HUDEP-2 (cell line): ENCODE measurements at regions not wholly inside any gene's neighbourhood (a gene's known extent, or its start where the extent isn't known, plus 50 kb on each side); places are given as distances from the start of the nearest gene placed in this dataset.
"Not testable (repeated sequence)": the region's sequence is repeated elsewhere in the genome, so short reads cannot be mapped to it uniquely, and the experiment has no call there.

Experiments
- DNase-seq, 76 experiments: peaks; one replicate each; lab custom pipeline; 2025; ENCODE audit not compliant: unreplicated experiment in 76 of 76; lab: John Stamatoyannopoulos, UW

GRCh38 chr12:46711756-46712155 lies 114.0 kb downstream of the SLC38A4 start:
- no peak for DNase-seq

GRCh38 chr12:46710125-46710743 lies 115.6 kb downstream of the SLC38A4 start:
- DNase-seq = no peak

GRCh38 chr12:46702581-46703344 lies 123.0 kb downstream of the SLC38A4 start:
- DNase-seq = no peak

GRCh38 chr12:46701356-46701755 lies 124.4 kb downstream of the SLC38A4 start:
- no peak for DNase-seq

- no peak for DNase-seq
Measured at GRCh38 chr12:46699986-46700385, 125.8 kb downstream of the SLC38A4 start.

- DNase-seq = no peak
Measured at GRCh38 chr12:46698003-46698402, 127.8 kb downstream of the SLC38A4 start.

GRCh38 chr12:46693518-46693917 lies 132.3 kb downstream of the SLC38A4 start:
- no peak for DNase-seq

- DNase-seq = no peak
Measured at GRCh38 chr12:46693034-46693433, 132.8 kb downstream of the SLC38A4 start.

- DNase-seq = no peak
Measured at GRCh38 chr12:46692606-46693005, 133.2 kb downstream of the SLC38A4 start.

GRCh38 chr12:46686267-46686942 lies 139.4 kb downstream of the SLC38A4 start:
- DNase-seq = no peak

- DNase-seq = not testable (repeated sequence)
Measured at GRCh38 chr12:46684243-46684642, 141.6 kb downstream of the SLC38A4 start.

GRCh38 chr12:46682148-46682547 lies 143.6 kb downstream of the SLC38A4 start:
- no peak for DNase-seq

- DNase-seq = no peak
Measured at GRCh38 chr12:46680506-46680905, 145.3 kb downstream of the SLC38A4 start.

GRCh38 chr12:46679754-46680153 lies 146.0 kb downstream of the SLC38A4 start:
- no peak for DNase-seq

- DNase-seq = no peak
Measured at GRCh38 chr12:46678426-46678825, 147.4 kb downstream of the SLC38A4 start.

GRCh38 chr12:46677749-46678148 lies 148.0 kb downstream of the SLC38A4 start:
- DNase-seq = no peak

- no peak for DNase-seq
Measured at GRCh38 chr12:46676797-46677520, 148.8 kb downstream of the SLC38A4 start.

- no peak for DNase-seq
Measured at GRCh38 chr12:46676396-46676795, 149.4 kb downstream of the SLC38A4 start.

GRCh38 chr12:46675736-46676135 lies 150.1 kb downstream of the SLC38A4 start:
- DNase-seq = peak in 9 of 76 experiments; percentile 1 to 31 (median 5)

GRCh38 chr12:46674800-46675199 lies 151.0 kb downstream of the SLC38A4 start:
- no peak for DNase-seq

GRCh38 chr12:46674129-46674528 lies 151.7 kb downstream of the SLC38A4 start:
- no peak for DNase-seq
